Testis (tissue), 2 donors: ENCODE measurements at regions not wholly inside any gene's neighbourhood (a gene's known extent, or its start where the extent isn't known, plus 50 kb on each side); places are given as distances from the start of the nearest gene placed in this dataset.

Experiments used
- CTCF ChIP-seq, 3 experiments: fragments of 450-650 bp in 2 of 3; fragments of 200-600 bp in 1 of 3; sonication (generic) in 1 of 3; IDR thresholded peaks; one replicate each; pipeline ENCODE4 v1.5.1; 2016 to 2019; ENCODE audit warnings: antibody characterized with exemption in 3 of 3, mild to moderate bottlenecking in 2 of 3, moderate library complexity in 1 of 3
- POLR2A ChIP-seq: fragments of 450-650 bp; IDR thresholded peaks from one replicate; pipeline ENCODE4 v1.6.1; 2017; ENCODE audit warnings: antibody characterized with exemption, mild to moderate bottlenecking, moderate library complexity

GRCh38 chr4:151862766-151863165, 102.0 kb upstream of the GATB start:
- TF ChIP-seq POLR2A, result no peak
- TF ChIP-seq CTCF (IDR thresholded peaks at IDR 0.05), result no peak
